GM21526 (cell line): ENCODE measurements at regions not wholly inside any gene's neighbourhood (a gene's known extent, or its start where the extent isn't known, plus 50 kb on each side); places are given as distances from the start of the nearest gene placed in this dataset.

Source experiments
- ATAC-seq: cut with Tn5 transposase; IDR thresholded peaks from one replicate; pipeline ENCODE4 v1.9.1; 2021; ENCODE audit warnings: moderate library complexity; ENCODE audit not compliant: unreplicated experiment, low FRiP score

GRCh38 chr17:73749928-73750605 lies 105.8 kb upstream of the SDK2 start:
- ATAC-seq = no peak

- ATAC-seq = no peak
These were observed 106.7 kb upstream of the SDK2 start for GRCh38 chr17:73750975-73751374.

- no peak for ATAC-seq
These were observed 109.7 kb upstream of the SDK2 start for GRCh38 chr17:73753751-73754496.

GRCh38 chr17:73754886-73755400 lies 110.7 kb upstream of the SDK2 start:
- no peak for ATAC-seq

GRCh38 chr17:73757420-73757819 lies 113.2 kb upstream of the SDK2 start:
- ATAC-seq = no peak

GRCh38 chr17:73758245-73758644 lies 114.0 kb upstream of the SDK2 start:
- ATAC-seq = no peak

GRCh38 chr17:73759324-73759723 lies 115.1 kb upstream of the SDK2 start:
- ATAC-seq = no peak

- no peak for ATAC-seq
These were observed 115.6 kb upstream of the SDK2 start for GRCh38 chr17:73759734-73760438.

- ATAC-seq = no peak
These were observed 116.2 kb upstream of the SDK2 start for GRCh38 chr17:73760439-73760758.

GRCh38 chr17:73765824-73766563 lies 121.7 kb upstream of the SDK2 start:
- ATAC-seq = no peak

- no peak for ATAC-seq
These were observed 123.5 kb upstream of the SDK2 start for GRCh38 chr17:73767696-73768095.

- no peak for ATAC-seq
These were observed 124.4 kb upstream of the SDK2 start for GRCh38 chr17:73768691-73769090.

- ATAC-seq = no peak
These were observed 125.2 kb upstream of the SDK2 start for GRCh38 chr17:73769479-73769878.

GRCh38 chr17:73770115-73770848 lies 126.0 kb upstream of the SDK2 start:
- ATAC-seq = no peak

GRCh38 chr17:73770849-73771229 lies 126.6 kb upstream of the SDK2 start:
- ATAC-seq = no peak

GRCh38 chr17:73772107-73772705 lies 128.0 kb upstream of the SDK2 start:
- no peak for ATAC-seq

GRCh38 chr17:73773702-73774101 lies 129.5 kb upstream of the SDK2 start:
- ATAC-seq = no peak

- ATAC-seq = no peak
These were observed 130.6 kb upstream of the SDK2 start for GRCh38 chr17:73774852-73775251.

GRCh38 chr17:73776351-73777130 lies 132.3 kb upstream of the SDK2 start:
- ATAC-seq = no peak
